GM18498 (cell line): ENCODE measurements at regions not wholly inside any gene's neighbourhood (a gene's known extent, or its start where the extent isn't known, plus 50 kb on each side); places are given as distances from the start of the nearest gene placed in this dataset.
"Not testable (repeated sequence)": the region's sequence is repeated elsewhere in the genome, so short reads cannot be mapped to it uniquely, and the experiment has no call there.

Experiments
- ATAC-seq: cut with Tn5 transposase; IDR thresholded peaks from one replicate; pipeline ENCODE4 v1.9.1; 2021; ENCODE audit warnings: mild to moderate bottlenecking, moderate library complexity; ENCODE audit not compliant: unreplicated experiment

DNA sequence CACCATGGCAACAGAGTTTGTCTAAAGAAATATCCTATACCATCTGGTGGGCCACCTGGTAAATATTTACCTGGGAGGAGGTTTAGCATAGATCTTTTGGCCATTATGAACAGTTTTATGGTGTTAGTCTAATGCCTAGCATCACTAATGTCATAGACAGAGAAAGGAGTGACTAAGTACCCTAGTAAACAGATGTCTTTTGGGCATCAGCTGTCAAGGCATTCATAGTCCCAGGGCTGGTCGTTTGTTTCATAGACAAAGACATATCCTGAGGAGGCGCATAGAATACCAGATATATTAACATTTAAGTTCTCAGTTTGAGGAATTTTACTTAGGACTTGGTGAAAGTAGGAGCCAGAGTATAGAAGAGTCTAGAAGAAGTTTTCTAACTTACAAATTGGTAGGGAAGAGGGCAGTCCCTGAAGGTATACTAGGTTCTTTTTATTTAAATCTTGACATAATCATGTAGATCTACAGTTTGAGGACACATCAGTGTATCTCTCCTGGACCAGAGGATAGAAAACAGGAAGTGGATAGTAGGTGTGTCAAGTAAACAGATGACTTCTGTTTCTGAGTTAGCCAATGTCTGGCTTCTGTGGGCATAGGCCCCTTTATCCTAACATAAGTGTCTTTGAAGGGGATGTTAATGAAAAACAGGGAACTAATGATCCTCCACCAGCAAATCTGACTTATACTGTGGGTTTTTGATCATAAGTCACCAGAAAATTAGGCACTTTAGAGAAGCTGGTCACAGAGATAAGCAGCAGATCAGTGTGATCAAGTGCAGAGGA is 105.0 kb upstream of the PRSS3 start:
- no peak for ATAC-seq

DNA sequence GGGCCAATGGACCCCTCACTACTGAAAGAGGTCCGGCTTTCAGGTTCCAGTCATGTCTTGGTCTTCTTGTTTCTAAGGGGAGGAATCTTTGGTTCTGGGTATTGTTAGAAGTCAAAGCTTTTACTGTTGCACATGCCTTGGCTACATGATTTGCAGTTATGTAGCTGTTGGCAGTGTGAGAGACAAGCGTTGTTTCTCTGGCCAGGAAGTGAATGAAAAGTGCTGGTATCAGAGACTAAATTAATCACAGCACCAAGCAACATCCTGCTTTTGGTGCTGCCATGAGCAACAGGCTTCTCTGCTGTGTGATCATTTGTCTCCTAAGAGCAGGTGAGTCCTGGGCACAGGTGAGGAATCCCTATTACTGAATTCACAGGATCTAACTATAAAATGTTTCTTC is 100.1 kb upstream of the PRSS3 start:
- no peak for ATAC-seq

DNA sequence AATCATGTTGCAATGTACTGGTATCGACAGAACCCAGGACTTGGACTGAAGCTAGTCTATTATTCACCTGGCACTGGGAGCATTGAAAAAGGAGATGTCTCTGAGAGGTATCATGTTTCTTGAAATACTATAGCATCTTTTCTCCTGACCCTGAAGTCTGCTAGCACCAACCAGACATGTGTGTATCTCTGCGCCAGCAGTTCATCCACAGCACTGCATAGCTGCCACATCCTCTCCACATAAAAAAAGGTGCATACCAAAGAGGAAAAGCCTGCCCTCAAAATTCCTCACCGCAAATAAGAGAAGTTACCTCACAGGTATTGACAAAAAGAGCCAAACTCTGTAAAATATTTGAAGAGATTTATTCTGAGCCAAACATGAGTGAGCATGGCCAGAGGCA is 99.5 kb upstream of the PRSS3 start:
- ATAC-seq = no peak

DNA sequence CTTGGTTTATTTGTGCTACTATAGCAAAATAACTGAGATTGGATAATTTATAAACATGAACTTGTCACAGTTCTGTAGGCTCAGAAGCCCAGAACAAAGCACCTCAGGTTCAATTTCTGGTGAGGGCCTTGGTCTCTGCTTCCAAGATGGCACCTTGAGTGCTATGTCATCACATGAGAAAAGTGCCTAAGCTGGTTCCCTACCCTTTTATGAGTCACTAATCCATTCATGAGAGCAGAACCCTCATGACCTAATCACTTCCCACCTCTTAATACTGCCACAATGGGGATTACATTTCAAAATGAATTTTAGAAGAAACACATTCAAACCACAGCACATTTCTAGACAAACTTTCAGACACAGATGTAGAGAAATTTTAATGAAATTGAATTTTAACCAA is 98.2 kb upstream of the PRSS3 start:
- ATAC-seq = no peak

DNA sequence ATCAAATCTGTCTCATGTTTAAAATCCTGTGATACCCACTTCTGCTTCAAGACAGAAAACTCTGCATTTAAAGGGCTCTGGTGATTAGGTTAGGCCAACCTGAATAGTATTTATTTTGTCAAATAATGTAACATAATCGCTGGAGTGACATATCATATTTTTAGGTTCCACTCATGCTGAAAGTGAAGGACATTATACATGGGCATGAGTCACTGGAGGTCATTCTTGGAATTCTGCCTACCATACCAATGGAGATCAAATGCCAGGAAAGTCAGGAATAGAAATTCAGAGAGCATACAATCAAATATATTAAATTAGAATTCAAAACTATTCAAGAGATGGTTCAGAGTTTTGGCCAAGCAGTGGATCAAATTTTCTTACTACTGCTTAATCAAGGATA is 97.1 kb upstream of the PRSS3 start:
- no peak for ATAC-seq

DNA sequence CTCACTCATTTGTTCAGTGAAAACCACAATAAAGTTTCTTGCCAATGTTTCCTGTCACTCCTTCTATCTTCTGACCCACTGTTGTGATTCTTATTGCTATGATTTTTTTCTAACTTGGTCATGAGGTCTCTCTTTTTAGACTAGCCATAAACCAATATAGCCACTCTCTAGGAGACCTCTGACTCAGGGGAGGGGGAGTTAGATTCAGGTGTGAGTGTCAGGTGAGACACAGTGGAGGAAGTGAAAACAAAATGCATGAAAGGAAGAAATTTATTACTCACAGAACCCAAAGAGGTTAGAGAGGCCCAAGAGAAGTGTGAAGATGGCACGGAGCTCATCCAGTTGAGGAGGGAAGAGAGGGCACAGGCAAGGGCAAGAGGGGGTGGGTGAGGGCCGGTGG is 94.4 kb upstream of the PRSS3 start:
- ATAC-seq = not testable (repeated sequence)

DNA sequence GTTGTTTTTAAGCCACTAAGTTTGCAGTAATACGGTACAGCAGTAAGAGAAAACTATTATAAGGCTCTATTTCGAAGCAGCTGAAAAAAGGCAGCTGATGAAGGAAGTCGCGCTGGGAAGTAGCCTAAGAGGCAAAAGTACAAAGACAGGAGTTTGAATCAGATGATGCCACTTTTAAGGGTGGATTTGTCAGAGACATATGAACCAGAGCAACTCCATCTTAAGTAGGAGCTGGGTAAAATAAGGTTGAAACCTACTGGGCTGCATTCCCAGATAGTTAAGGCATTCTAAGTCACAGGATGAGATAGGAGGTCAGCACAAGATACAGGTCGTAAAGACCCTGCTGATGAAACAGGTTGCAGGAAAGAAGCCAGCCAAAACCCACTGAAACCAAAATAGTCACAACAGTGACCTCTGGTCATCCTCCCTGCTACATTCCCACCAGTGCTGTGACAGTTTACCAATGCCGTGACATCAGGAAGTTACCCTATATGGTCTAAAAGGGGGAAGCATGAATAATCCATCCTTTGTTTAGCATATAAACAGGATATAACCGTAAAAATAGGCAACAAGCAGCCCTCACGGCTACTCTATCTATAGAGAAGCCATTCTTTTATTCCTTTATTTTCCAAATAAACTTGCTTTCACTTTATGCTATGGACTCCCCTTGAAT is 91.8 kb upstream of the PRSS3 start:
- ATAC-seq = no peak

DNA sequence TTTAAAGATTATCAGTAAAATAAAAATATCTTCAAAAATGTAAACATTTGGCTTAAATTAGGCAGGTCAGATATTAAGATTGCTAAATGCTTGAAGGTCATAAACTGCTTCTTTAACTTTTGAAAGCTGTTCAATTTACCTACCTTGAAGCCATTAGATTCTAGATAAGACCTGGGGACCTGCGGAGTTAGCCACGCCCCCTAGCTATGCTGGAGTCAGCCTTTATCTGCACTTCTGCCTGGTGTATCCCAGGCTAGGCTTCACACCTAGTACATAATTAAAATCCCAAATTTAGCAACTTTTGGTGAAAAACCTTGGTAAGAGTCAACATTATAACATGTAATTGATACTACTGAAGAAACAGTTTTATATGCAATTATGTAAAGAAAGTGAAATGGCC is 89.9 kb upstream of the PRSS3 start:
- not testable (repeated sequence) for ATAC-seq

DNA sequence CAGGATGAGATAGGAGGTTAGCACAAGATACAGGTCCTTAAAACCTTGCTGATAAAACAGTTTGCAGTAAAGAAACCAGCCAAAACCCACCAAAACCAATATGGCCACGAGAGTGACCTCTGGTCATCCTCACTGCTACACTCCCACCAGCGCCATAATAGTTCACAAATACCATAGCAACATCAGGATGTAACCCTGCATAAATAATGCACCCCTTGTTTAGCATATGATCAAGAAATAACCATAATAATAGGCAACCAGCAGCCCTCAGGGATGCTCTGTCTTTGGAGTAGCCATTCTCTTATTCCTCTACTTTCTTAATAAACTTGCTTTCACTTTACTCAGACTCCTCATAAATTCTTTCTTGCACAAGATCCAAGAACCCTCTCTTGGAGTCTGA is 86.9 kb upstream of the PRSS3 start:
- ATAC-seq = no peak

DNA sequence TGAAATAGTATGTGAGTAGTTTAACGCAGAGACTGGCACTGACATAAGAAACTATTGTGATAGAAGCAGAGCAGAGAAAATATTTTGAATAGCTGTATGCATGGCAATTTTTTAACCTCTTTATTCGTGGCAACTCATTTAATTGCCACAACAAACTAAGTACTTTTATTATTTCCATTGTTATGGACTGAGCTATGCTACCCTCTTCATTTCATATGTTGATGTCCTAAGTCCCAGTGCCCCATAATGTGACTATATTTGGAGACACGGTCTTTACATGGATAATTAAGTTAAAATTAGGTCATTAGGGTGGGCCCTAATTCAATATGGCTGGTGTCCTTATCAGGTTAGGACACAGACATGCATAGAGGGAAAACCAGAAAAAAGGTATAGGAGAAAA is 86.1 kb upstream of the PRSS3 start:
- ATAC-seq = no peak

DNA sequence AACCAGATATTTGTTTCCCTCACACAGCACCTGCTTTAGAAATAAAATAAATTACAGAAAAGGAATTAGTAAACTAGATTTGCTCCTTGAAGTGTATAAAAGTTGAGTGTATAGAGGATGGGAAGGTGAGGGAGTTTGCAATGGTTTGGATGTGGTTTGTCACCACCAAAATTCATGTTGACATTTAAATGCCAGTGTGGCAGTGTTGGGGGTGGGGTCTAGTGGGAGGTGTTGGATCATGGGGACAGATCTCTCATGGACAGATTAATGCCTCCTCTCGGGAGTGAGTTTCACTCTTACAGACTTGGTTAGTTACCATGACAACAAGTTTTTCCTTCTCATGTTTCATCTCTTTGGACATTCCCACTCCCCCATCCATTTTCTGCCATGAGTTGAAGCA is 83.9 kb upstream of the PRSS3 start:
- not testable (repeated sequence) for ATAC-seq

DNA sequence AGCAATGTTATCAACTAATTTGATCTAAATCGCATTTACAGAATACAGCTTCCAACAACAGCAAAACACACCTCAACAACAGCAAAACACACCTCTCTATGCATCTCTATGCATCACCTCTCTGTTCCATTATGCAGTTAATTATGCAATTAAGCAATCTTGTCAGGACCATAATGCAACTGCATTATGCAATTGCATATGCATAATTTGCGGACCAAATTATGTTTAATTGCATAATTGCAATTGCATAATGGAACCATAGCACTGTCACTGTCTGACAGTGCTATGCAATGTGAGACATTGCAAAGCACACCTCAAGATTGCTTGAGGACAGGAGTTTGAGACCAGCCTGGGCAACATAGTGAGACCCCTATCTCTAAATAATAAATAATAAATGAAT is 80.4 kb upstream of the PRSS3 start:
- ATAC-seq = no peak

DNA sequence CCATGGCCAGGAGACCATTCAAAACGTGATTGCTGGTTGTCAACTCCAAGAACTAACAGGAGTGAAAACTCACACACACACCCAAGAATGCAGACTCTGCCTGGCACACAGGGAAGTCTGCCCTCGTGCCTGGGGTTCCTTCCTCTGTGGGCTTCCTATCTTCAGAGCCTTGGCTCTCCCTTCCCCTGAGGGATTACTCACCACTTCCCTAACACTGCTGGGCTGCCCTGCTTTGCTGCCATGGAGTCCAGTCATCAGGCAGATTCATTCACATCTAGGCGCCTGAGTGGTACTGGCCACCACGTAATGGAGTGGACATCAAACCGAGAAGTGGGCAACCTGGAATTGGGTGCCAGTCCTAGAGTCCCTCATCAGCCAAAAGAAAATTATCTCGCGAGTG is 76.4 kb upstream of the PRSS3 start:
- no peak for ATAC-seq

DNA sequence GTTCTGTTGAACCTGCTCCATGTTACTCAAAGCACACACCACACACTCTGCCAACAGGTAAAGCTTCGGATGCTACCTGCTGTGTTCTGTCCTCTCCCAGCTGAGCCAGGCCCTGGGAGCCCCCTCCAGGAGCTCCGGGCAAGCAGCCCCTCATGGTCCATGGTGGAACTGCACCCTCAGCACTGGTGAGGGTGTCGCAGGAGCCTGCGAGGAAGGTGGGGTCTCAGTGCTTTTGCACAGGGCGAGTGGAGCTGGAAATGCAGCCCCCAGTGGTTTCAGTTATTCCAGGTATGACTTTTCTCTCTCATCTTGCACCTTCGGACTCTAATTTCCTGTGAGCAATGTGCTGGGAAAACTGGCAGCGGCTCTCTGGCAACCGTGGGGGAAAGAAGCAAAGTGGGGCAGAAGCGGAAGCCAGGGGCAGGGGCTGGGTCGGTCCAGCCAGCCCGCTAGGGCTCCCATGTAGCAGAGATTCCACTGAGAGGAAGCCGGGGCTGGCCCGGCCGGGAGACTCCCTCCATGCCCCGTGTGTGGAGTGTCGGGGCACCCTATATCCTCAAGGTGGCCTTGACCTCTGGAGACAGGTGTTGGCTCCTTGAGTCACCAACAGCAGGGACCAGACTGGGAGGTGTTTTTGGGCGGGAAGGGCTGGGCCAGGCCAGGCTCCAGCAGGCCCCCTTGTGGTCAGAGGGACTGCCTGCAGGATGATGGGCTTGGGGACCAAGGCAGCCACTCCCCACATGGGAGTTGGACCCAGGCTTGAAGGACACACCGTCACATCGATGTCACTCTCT is 75.6 kb upstream of the PRSS3 start:
- peak; percentile 51 for ATAC-seq

DNA sequence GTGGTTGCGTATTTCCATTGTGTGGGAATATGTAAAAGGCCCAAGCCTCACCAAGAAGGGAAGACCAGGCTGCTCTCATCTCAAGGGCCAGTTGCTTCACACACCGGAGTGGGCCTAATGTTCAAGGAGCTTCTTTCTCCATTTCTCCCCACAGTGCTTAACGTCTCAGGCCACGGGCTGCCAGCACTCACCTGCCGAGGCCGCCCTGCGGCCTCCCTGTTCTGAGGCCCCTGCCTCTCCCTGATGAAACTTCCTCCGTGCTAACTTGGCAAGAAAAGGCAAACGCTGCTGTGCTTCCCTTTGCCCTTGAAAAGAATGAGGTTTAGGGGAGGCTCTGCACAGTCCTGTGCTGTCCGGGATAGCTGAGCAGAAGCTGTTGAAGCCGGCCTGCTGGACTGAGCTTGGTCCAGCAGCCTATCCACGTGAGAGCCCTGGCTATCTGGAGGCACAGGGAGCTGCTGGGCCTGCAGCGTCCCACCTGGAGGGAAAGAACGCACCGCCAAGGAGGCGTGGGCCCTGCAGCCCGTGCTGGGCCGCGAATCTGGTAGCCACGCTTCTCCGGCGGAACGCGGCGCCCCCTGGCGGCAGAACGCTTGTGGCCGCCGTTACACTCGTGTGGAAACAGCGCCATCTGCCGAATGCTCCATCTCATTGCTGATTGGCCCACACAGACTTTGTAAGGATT is 73.5 kb upstream of the PRSS3 start:
- peak; percentile 67 for ATAC-seq

DNA sequence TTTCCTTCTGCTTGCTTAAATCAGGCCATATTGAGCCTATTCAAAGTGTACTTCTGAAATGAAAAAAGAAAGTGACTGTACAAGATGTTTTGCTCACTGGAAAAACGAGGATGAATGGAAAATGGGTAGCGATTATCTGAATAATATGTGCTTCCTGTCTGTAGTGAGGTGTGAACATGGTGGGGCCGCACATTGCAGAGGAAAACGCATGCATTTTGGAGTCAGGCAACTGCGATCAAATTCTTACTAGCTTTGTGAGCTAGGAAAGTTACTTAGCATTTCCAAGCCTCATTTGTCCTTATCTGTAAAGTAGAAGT is 73.0 kb upstream of the PRSS3 start:
- no peak for ATAC-seq

DNA sequence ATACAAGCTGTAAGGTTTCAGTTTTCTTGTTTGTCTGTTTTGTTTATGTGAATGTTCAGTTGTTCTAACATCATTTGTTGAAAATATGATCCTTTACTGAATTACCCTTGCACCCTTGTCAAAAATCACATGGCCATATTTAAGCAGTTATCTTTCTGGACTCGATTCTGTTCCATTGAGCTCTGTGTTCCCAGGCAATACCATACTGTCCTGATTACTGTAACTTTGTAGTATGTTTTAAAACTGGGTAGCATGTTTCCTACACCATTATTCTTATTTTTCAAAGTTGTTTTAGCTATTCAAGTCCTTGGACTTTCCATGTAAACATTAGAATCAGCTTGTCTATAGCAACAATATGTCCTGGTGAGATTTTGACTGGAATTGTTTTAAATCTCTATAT is 66.7 kb upstream of the PRSS3 start:
- no peak for ATAC-seq

DNA sequence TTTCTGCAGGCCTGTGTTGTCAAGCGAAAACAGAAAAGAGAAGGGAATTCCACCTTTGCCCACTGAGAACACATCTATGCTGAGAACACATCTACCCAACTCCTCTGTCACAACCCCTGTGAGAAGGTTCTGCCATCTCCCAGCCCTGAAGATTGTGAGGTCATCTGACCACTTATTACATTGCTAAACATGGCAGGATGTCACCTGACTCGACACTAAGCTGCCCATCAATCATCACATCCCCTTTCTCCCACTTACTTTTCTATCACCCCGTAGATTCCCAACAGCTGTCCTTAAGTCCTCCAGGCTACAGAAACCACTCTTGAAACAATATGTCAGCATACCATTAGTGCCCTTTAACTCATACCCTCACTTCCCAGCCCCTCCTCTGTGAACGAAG is 64.2 kb upstream of the PRSS3 start:
- no peak for ATAC-seq

DNA sequence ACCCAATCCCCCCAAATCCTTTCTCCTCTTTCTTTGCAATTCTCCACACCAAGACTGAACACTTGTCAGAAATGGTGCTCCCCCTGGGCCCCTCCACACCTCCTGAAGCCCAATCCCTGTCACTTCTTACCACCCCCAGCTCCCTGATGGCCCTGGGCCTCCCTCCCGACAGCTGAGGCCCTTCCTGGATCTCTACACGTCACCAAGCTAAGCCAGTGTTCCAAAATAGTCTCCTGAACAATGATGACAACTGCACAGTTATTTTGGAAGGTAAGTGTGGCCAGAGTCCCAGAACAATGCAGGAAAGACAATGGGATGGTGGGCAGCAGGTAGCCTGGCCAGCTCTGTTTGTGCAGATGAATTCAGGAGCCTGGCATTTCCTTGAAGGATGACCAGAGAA is 63.7 kb upstream of the PRSS3 start:
- ATAC-seq = no peak

DNA sequence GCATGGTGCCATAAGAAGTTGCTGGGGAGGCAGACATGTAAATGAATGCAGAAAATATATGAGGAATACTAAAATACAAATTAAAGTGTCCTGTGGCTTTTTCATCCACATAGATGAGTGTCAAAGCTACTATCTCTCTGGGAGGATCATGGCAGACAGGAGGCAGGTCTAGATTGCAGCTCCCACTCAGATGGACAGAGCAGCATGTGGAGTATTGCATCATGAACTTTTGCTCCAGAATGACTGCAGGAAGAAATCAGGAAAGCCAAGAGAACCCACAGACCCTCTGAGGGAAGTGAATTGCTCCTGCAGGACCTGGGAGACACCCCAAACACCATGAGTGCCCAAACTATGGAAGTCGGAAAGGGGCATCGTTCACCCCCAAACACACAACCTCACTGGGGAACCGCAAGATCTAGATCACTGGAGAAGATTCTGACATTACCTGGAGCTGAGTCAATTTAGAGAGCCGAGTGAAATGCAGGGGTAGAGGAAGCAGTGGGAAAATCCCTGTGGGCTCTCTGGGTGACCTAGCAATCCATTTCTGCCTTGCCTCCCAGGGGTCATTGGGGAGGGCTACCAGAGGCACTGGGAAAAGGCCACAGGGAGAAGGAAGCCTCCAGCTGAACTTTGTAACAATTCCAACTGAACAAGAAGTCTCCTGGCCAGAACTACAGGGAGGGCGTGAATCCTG is 61.0 kb upstream of the PRSS3 start:
- ATAC-seq = not testable (repeated sequence)
